Stimulated activated memory B cell treated with anti-CD40 and anti-IgM and Interleukin-4, amounts not matched to agents 10 μg/mL and 1 μg/mL and 100 μg/mL, for 72 hours (primary cell): ENCODE measurements at regions not wholly inside any gene's neighbourhood (a gene's known extent, or its start where the extent isn't known, plus 50 kb on each side); places are given as distances from the start of the nearest gene placed in this dataset.

Experiments used
- ATAC-seq: fragments of 150-1000 bp; cut with Tn5 transposase; 2 replicates; pipeline ENCODE4 v1.10.0; 2021
- H3K27ac Mint-ChIP-seq: one replicate; pipeline ENCODE4 v1.8.0; 2022; ENCODE audit warnings: mild to moderate bottlenecking, mixed read lengths
- H3K27me3 Mint-ChIP-seq: one replicate; pipeline ENCODE4 v1.8.0; 2022; ENCODE audit warnings: mixed read lengths
- H3K36me3 Mint-ChIP-seq: one replicate; pipeline ENCODE4 v1.8.0; 2022; ENCODE audit warnings: mixed read lengths
- H3K4me1 Mint-ChIP-seq: one replicate; pipeline ENCODE4 v1.8.0; 2022; ENCODE audit warnings: mixed read lengths
- H3K4me3 Mint-ChIP-seq: one replicate; pipeline ENCODE4 v1.8.0; 2022; ENCODE audit warnings: mild to moderate bottlenecking, moderate library complexity, mixed read lengths
- H3K9me3 Mint-ChIP-seq: one replicate; pipeline ENCODE4 v1.8.0; 2022; ENCODE audit warnings: mixed read lengths

- no peak for ATAC-seq
- Mint-ChIP-seq H3K36me3 (no peaks in the 10 kb centered on the region), H3K4me1 (no peaks in the 10 kb centered on the region), H3K27me3 (no peaks in the 10 kb centered on the region), H3K9me3 (peaks cover 13% of the 10 kb centered on the region), H3K4me3 (no peak overlapping the region), H3K27ac (no peak overlapping the region)
Measured at GRCh38 chr14:34069854-34070582, 119.1 kb upstream of the EGLN3 start.

- H3K36me3 Mint-ChIP-seq: no peaks in the 10 kb centered on the region
- peaks cover 9% of the 10 kb centered on the region for H3K9me3 Mint-ChIP-seq
- no peak overlapping the region for H3K4me3 Mint-ChIP-seq
- no peaks in the 10 kb centered on the region for H3K4me1 Mint-ChIP-seq
- no peak overlapping the region for H3K27ac Mint-ChIP-seq
- no peaks in the 10 kb centered on the region for H3K27me3 Mint-ChIP-seq
- no peak for ATAC-seq
Measured at GRCh38 chr14:34067587-34067986, 116.7 kb upstream of the EGLN3 start.

- Mint-ChIP-seq H3K36me3 (no peaks in the 10 kb centered on the region), H3K4me3 (no peak overlapping the region)
- no peak for ATAC-seq
Measured at GRCh38 chr14:34065690-34066391, 115.0 kb upstream of the EGLN3 start.

GRCh38 chr14:34065236-34065635 lies 114.4 kb upstream of the EGLN3 start:
- Mint-ChIP-seq H3K4me3 (no peak overlapping the region), H3K4me1 (peaks cover 6% of the 10 kb centered on the region), H3K27me3 (peaks cover 15% of the 10 kb centered on the region), H3K27ac (no peak overlapping the region), H3K36me3 (no peaks in the 10 kb centered on the region), H3K9me3 (peaks cover 3% of the 10 kb centered on the region)
- ATAC-seq: no peak

More at GRCh38 chr14:34065690-34066391, 115.0 kb upstream of the EGLN3 start:
- no peaks in the 10 kb centered on the region for H3K4me1 Mint-ChIP-seq
- no peak overlapping the region for H3K27ac Mint-ChIP-seq
- peaks cover 3% of the 10 kb centered on the region for H3K9me3 Mint-ChIP-seq
- peaks cover 9% of the 10 kb centered on the region for H3K27me3 Mint-ChIP-seq

- H3K27me3 Mint-ChIP-seq: peaks cover 21% of the 10 kb centered on the region
- H3K27ac Mint-ChIP-seq: no peak overlapping the region
- H3K36me3 Mint-ChIP-seq: no peaks in the 10 kb centered on the region
- ATAC-seq: no peak
- H3K4me1 Mint-ChIP-seq: peaks cover 7% of the 10 kb centered on the region
- no peak overlapping the region for H3K4me3 Mint-ChIP-seq
- peaks cover 3% of the 10 kb centered on the region for H3K9me3 Mint-ChIP-seq
Measured at GRCh38 chr14:34064349-34064748, 113.5 kb upstream of the EGLN3 start.

- no peak for ATAC-seq
- no peak overlapping the region for H3K27ac Mint-ChIP-seq
- peaks cover 3% of the 10 kb centered on the region for H3K9me3 Mint-ChIP-seq
- peaks cover 7% of the 10 kb centered on the region for H3K4me1 Mint-ChIP-seq
- no peak overlapping the region for H3K4me3 Mint-ChIP-seq
- no peaks in the 10 kb centered on the region for H3K36me3 Mint-ChIP-seq
- peaks cover 26% of the 10 kb centered on the region for H3K27me3 Mint-ChIP-seq
Measured at GRCh38 chr14:34063470-34064164, 112.7 kb upstream of the EGLN3 start.

GRCh38 chr14:34063042-34063441 lies 112.2 kb upstream of the EGLN3 start:
- Mint-ChIP-seq H3K9me3 (no peaks in the 10 kb centered on the region), H3K27ac (no peak overlapping the region), H3K36me3 (no peaks in the 10 kb centered on the region), H3K27me3 (peaks cover 26% of the 10 kb centered on the region), H3K4me3 (no peak overlapping the region), H3K4me1 (peaks cover 7% of the 10 kb centered on the region)
- no peak for ATAC-seq

- peaks cover 26% of the 10 kb centered on the region for H3K27me3 Mint-ChIP-seq
- H3K9me3 Mint-ChIP-seq: no peaks in the 10 kb centered on the region
- ATAC-seq: no peak
- no peak overlapping the region for H3K27ac Mint-ChIP-seq
- H3K4me1 Mint-ChIP-seq: peaks cover 7% of the 10 kb centered on the region
- H3K4me3 Mint-ChIP-seq: no peak overlapping the region
- no peaks in the 10 kb centered on the region for H3K36me3 Mint-ChIP-seq
Measured at GRCh38 chr14:34062353-34062973, 111.6 kb upstream of the EGLN3 start.

GRCh38 chr14:34060651-34060999 lies 109.8 kb upstream of the EGLN3 start:
- Mint-ChIP-seq H3K4me1 (peaks cover 7% of the 10 kb centered on the region), H3K36me3 (no peaks in the 10 kb centered on the region), H3K4me3 (peak overlapping the region; percentile 69), H3K27me3 (peaks cover 26% of the 10 kb centered on the region), H3K27ac (peak overlapping the region; percentile 39), H3K9me3 (no peaks in the 10 kb centered on the region)
- peak; percentile 17 for ATAC-seq

GRCh38 chr14:34059925-34060650 lies 109.2 kb upstream of the EGLN3 start:
- H3K9me3 Mint-ChIP-seq: no peaks in the 10 kb centered on the region
- H3K27ac Mint-ChIP-seq: peak overlapping the region; percentile 39
- peak overlapping the region; percentile 69 for H3K4me3 Mint-ChIP-seq
- H3K36me3 Mint-ChIP-seq: no peaks in the 10 kb centered on the region
- H3K4me1 Mint-ChIP-seq: peaks cover 7% of the 10 kb centered on the region
- ATAC-seq: peak; percentile 72
- H3K27me3 Mint-ChIP-seq: peaks cover 26% of the 10 kb centered on the region

GRCh38 chr14:34059037-34059924 lies 108.4 kb upstream of the EGLN3 start:
- no peaks in the 10 kb centered on the region for H3K36me3 Mint-ChIP-seq
- H3K27ac Mint-ChIP-seq: no peak overlapping the region
- H3K4me1 Mint-ChIP-seq: peaks cover 7% of the 10 kb centered on the region
- peaks cover 26% of the 10 kb centered on the region for H3K27me3 Mint-ChIP-seq
- no peak for ATAC-seq
- H3K4me3 Mint-ChIP-seq: peak overlapping the region; percentile 23
- H3K9me3 Mint-ChIP-seq: no peaks in the 10 kb centered on the region

- peaks cover 7% of the 10 kb centered on the region for H3K4me1 Mint-ChIP-seq
- no peak overlapping the region for H3K27ac Mint-ChIP-seq
- no peaks in the 10 kb centered on the region for H3K36me3 Mint-ChIP-seq
- no peak for ATAC-seq
- H3K27me3 Mint-ChIP-seq: peaks cover 33% of the 10 kb centered on the region
- no peak overlapping the region for H3K4me3 Mint-ChIP-seq
- H3K9me3 Mint-ChIP-seq: no peaks in the 10 kb centered on the region
Measured at GRCh38 chr14:34058510-34058909, 107.6 kb upstream of the EGLN3 start.

- no peak overlapping the region for H3K4me3 Mint-ChIP-seq
- no peaks in the 10 kb centered on the region for H3K36me3 Mint-ChIP-seq
- H3K9me3 Mint-ChIP-seq: no peaks in the 10 kb centered on the region
- H3K27ac Mint-ChIP-seq: no peak overlapping the region
- H3K27me3 Mint-ChIP-seq: peaks cover 28% of the 10 kb centered on the region
- peaks cover 7% of the 10 kb centered on the region for H3K4me1 Mint-ChIP-seq
- ATAC-seq: no peak
Measured at GRCh38 chr14:34056046-34056445, 105.2 kb upstream of the EGLN3 start.
